Peyer's patch (tissue), 4 donors: ENCODE measurements at regions not wholly inside any gene's neighbourhood (a gene's known extent, or its start where the extent isn't known, plus 50 kb on each side); places are given as distances from the start of the nearest gene placed in this dataset.

Source experiments
- DNase-seq, 3 donors: peaks; one replicate each; pipeline ENCODE4 v3.0.0-alpha.2; 2017 to 2019
- H3K27ac ChIP-seq, 4 donors: fragments of 200-600 bp; sonication (generic); one replicate each; pipeline ENCODE4 v1.5.1; 2016 to 2019
- H3K27me3 ChIP-seq, 2 donors: fragments of 200-600 bp; sonication (generic); one replicate each; pipeline ENCODE4 v1.5.1; 2019
- H3K36me3 ChIP-seq, 3 donors: fragments of 200-600 bp; sonication (generic); one replicate each; pipeline ENCODE4 v1.5.1; 2016 to 2019
- H3K4me1 ChIP-seq, 4 donors: fragments of 200-600 bp; sonication (generic); one replicate each; pipeline ENCODE4 v1.5.1; 2016 to 2019
- H3K4me3 ChIP-seq, 4 donors: fragments of 200-600 bp; sonication (generic); 1 replicate in 3 of 4; 2 replicates in 1 of 4; pipeline ENCODE4 v1.5.1; 2016 to 2019; ENCODE audit warnings: mild to moderate bottlenecking in 1 of 4
- H3K9me3 ChIP-seq, 4 donors: fragments of 200-600 bp; sonication (generic); one replicate each; pipeline ENCODE4 v1.5.1; 2016 to 2019; ENCODE audit warnings: mild to moderate bottlenecking in 1 of 4
- CTCF ChIP-seq, 6 experiments: fragments of 450-650 bp in 4 of 6; fragments of 200-600 bp in 2 of 6; sonication (generic) in 1 of 6; IDR thresholded peaks; one replicate each; pipeline ENCODE4 v1.5.1; 2017 to 2019; ENCODE audit warnings: antibody characterized with exemption in 6 of 6, mild to moderate bottlenecking in 3 of 6, moderate library complexity in 1 of 6
- POLR2A ChIP-seq, 2 donors: fragments of 450-650 bp; IDR thresholded peaks; one replicate each; pipeline ENCODE4 v1.5.1; 2017; ENCODE audit warnings: antibody characterized with exemption in 2 of 2, mild to moderate bottlenecking in 2 of 2, moderate library complexity in 2 of 2

DNA sequence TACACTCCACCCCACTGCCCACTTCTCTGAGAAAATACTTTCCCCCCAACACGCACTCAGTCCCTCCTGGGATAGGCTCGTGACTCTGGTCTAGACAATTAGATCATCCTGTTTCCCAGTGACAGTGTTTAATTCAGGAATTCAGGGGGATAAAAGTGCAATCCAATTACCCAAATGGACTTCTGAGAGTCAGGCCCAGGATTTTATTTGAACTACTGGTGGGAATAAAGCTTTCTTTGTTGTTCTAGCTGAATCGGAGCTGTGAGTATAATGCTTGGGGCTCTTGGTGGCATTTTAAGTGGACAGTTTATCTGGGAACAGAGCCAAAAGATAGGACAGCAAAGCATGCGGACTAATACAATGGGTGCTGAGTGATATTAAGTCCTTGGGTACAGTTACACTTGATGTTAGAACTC, 683.3 kb downstream of the MAT2B start:
- no peaks in the 10 kb centered on the region for H3K4me1 ChIP-seq
- no peak for TF ChIP-seq CTCF (IDR thresholded peaks at IDR 0.05)
- no peak for TF ChIP-seq POLR2A (IDR thresholded peaks at IDR 0.05)
- H3K4me3 ChIP-seq, result no peak overlapping the region
- H3K27ac ChIP-seq, result no peak overlapping the region
- H3K36me3 ChIP-seq, result no peaks in the 10 kb centered on the region
- H3K9me3 ChIP-seq, result no peaks in the 10 kb centered on the region
- no peak for DNase-seq
- no peaks in the 10 kb centered on the region for H3K27me3 ChIP-seq

GRCh38 chr5:164191240-164191639, 685.8 kb downstream of the MAT2B start:
- TF ChIP-seq POLR2A (IDR thresholded peaks at IDR 0.05) (no peak), CTCF (IDR thresholded peaks at IDR 0.05) (no peak)
- H3K4me1 ChIP-seq, result no peaks in the 10 kb centered on the region
- H3K27me3 ChIP-seq, result no peaks in the 10 kb centered on the region
- H3K36me3 ChIP-seq, result no peaks in the 10 kb centered on the region
- H3K4me3 ChIP-seq, result no peak overlapping the region
- H3K9me3 ChIP-seq, result no peaks in the 10 kb centered on the region
- peak in 2 of 3 donors; percentile 65 to 70 for DNase-seq
- H3K27ac ChIP-seq, result no peak overlapping the region

DNA sequence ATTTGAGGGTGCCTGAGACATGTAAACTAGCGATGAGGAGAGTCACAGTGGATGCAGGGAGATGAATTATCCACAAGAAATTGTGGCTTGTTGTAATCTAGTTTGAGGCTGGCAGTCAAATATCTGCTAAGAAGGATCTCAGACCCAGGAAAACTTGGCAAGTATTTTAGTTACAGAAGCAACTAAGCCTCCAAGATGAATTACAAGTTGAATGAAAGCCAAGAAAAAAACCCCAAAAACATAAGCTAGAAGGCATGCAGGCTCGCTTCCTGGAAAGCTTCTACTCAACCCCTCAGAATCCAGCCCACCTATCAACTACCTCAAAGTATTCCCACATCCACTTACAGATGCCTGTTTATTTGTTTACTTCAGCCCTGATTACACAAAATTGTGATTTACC, 696.9 kb downstream of the MAT2B start:
- no peak for TF ChIP-seq CTCF (IDR thresholded peaks at IDR 0.05)
- TF ChIP-seq POLR2A (IDR thresholded peaks at IDR 0.05), result no peak
- no peak overlapping the region for H3K27ac ChIP-seq

GRCh38 chr5:164203581-164204225, 698.3 kb downstream of the MAT2B start:
- no peaks in the 10 kb centered on the region for H3K27me3 ChIP-seq
- no peaks in the 10 kb centered on the region for H3K36me3 ChIP-seq
- no peak for DNase-seq
- H3K27ac ChIP-seq, result no peak overlapping the region
- no peak for TF ChIP-seq CTCF (IDR thresholded peaks at IDR 0.05)
- no peak for TF ChIP-seq POLR2A (IDR thresholded peaks at IDR 0.05)
- no peaks in the 10 kb centered on the region for H3K4me1 ChIP-seq
- H3K9me3 ChIP-seq, result no peaks in the 10 kb centered on the region
- H3K4me3 ChIP-seq, result no peak overlapping the region

More for the DNA sequence above, 696.9 kb downstream of the MAT2B start:
- H3K36me3 ChIP-seq, result no peaks in the 10 kb centered on the region
- no peak for DNase-seq
- no peaks in the 10 kb centered on the region for H3K9me3 ChIP-seq
- H3K4me1 ChIP-seq, result no peaks in the 10 kb centered on the region
- no peak overlapping the region for H3K4me3 ChIP-seq
- no peaks in the 10 kb centered on the region for H3K27me3 ChIP-seq

GRCh38 chr5:164204338-164204946, 699.0 kb downstream of the MAT2B start:
- Histone ChIP-seq H3K27me3 (no peaks in the 10 kb centered on the region), H3K4me3 (no peak overlapping the region), H3K9me3 (no peaks in the 10 kb centered on the region), H3K27ac (no peak overlapping the region), H3K36me3 (no peaks in the 10 kb centered on the region), H3K4me1 (no peaks in the 10 kb centered on the region)
- no peak for DNase-seq
- TF ChIP-seq CTCF (IDR thresholded peaks at IDR 0.05) (no peak), POLR2A (IDR thresholded peaks at IDR 0.05) (no peak)
